ENCODE measurements at regions not wholly inside any gene's neighbourhood (a gene's known extent, or its start where the extent isn't known, plus 50 kb on each side); places are given as distances from the start of the nearest gene placed in this dataset.

GRCh38 chr12:58761308-58761707, 159.0 kb downstream of the LRIG3 start:
- no peaks in the 10 kb centered on the region for H3K9me3 ChIP-seq
- peaks cover 21% of the 10 kb centered on the region for H3K4me1 ChIP-seq
- no peaks in the 10 kb centered on the region for H3K36me3 ChIP-seq (replicated peaks)
- no peak overlapping the region for H3K4me3 ChIP-seq
- in situ Hi-C loops (cut with MboI; ENCODE audit: low sequenced_read_pairs) = no loop called here
- peak in 1 of 2 experiments; percentile 66 for DNase-seq (ENCODE audit: low spot score in 2 of 2)
- no peaks in the 10 kb centered on the region for H3K27me3 ChIP-seq (ENCODE audit: low read depth)

DNA sequence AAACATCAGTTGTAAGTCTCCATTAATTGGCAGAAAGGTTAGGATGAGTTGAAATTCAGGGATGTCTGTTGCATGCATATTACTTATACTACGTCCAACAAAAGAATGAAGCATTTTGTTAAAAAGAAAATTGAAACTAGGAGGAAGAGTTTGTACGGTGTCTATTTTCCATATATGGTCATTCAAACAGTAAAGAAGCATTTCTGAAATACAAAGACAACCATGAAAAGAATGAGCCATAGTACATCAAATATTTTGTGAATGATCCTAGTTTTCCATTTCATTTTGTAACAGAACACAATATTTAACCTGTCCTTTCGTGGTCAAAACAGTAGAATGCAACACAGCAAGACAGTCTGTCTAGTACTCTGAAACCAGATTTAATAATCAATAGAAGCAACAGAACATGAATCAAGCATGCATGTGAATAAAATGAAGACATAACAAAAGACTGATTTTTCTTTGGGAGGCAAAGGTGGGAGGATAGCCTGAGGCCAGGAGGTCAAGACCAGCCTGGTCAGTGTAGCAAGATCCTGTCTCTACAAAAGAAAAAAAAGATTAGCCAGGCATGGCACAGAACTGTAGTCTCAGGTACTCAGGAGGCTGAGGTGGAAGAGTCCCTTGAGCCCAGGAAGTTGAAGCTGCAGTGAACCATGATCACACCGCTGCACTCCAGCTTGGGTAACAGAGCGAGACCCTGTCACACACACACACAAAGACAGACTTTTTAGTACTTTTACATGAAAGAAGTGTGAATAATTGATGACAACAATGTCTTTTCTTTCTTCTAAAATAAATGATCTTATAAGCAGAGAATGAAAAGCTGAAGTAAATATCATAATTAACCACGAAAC, 156.0 kb downstream of the LRIG3 start:
- Histone ChIP-seq H3K4me1 (peaks cover 21% of the 10 kb centered on the region), H3K36me3 (replicated peaks) (no peaks in the 10 kb centered on the region), H3K9me3 (no peaks in the 10 kb centered on the region), H3K27me3 (ENCODE audit: low read depth) (no peaks in the 10 kb centered on the region), H3K4me3 (no peak overlapping the region)
- in situ Hi-C loops (cut with MboI; ENCODE audit: low sequenced_read_pairs) = no loop called here
- DNase-seq (ENCODE audit: low spot score in 2 of 2) = peak; percentile 42 to 47

DNA sequence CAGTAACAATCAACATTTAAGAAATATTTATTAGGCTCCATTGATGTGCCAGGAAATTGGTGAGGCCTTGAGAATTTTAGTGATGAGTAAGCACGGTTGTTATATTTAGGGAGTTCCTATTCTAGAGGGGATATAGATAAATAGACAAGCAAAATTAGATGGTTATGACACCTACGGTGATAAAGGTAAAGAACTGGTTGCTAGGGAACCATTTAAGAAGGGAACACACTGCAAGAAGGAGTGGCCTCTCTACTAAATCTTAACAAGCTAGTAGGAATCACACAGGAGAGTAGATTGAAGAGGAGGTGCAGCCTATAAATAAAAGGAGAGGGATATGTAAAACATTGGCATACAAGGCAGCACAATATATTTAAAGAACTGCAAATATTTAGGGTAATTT, 155.2 kb downstream of the LRIG3 start:
- Histone ChIP-seq H3K27me3 (ENCODE audit: low read depth) (no peaks in the 10 kb centered on the region), H3K9me3 (no peaks in the 10 kb centered on the region), H3K4me3 (no peak overlapping the region), H3K4me1 (peaks cover 21% of the 10 kb centered on the region), H3K36me3 (replicated peaks) (no peaks in the 10 kb centered on the region)
- in situ Hi-C loops (cut with MboI; ENCODE audit: low sequenced_read_pairs) = no loop called here
- DNase-seq (ENCODE audit: low spot score in 2 of 2) = peak in 1 of 2 experiments; percentile 58

DNA sequence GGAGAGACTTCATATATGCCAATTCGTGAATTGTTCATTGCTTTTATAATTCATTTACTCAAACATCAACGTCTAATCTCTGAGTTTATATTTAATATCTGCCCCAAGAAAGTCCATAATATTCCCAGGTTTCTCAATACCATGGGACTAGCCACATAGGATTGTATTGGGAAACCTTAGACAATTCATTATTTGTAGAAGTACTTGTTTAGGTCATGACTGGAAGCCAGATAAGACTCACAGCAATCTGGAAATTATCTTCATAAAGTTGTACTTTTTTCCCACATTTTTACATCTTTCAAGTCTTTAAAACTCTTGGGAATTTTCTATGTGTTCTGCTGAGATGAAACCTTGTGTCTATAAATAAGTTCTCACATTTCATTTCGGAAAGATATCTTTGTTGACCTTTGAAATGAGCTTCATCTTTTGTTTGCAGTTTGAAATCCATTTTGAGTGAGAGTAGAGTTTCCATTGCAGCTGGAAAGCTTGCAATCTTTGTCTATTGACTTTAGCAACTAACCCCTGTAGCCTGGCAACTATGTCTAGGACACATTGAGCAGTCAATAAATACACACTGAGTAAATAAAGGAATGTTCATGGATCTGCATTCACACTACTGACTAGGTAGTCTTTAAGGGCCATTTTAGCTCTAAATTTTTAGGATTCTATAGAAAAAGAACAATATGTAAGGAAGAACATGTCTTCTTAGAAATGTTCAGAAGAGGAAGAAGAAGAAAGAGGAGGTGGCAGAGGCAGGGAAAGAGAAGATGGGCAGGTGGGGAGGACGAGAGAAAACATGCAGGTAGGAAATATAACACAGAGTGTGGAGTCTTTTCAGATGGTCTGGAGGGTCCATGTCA, 154.4 kb downstream of the LRIG3 start:
- H3K27me3 ChIP-seq (ENCODE audit: low read depth) = no peaks in the 10 kb centered on the region
- H3K4me3 ChIP-seq = no peak overlapping the region
- peaks cover 21% of the 10 kb centered on the region for H3K4me1 ChIP-seq
- in situ Hi-C loops (cut with MboI; ENCODE audit: low sequenced_read_pairs) = no loop called here
- no peaks in the 10 kb centered on the region for H3K9me3 ChIP-seq
- no peaks in the 10 kb centered on the region for H3K36me3 ChIP-seq (replicated peaks)
- DNase-seq (ENCODE audit: low spot score in 2 of 2) = no peak

GRCh38 chr12:58766513-58766870, 153.8 kb downstream of the LRIG3 start:
- DNase-seq (ENCODE audit: low spot score in 2 of 2) = no peak
- H3K9me3 ChIP-seq = no peaks in the 10 kb centered on the region
- H3K36me3 ChIP-seq (replicated peaks) = no peaks in the 10 kb centered on the region
- H3K27me3 ChIP-seq (ENCODE audit: low read depth) = no peaks in the 10 kb centered on the region
- in situ Hi-C loops (cut with MboI; ENCODE audit: low sequenced_read_pairs) = no loop called here
- peaks cover 21% of the 10 kb centered on the region for H3K4me1 ChIP-seq
- no peak overlapping the region for H3K4me3 ChIP-seq

DNA sequence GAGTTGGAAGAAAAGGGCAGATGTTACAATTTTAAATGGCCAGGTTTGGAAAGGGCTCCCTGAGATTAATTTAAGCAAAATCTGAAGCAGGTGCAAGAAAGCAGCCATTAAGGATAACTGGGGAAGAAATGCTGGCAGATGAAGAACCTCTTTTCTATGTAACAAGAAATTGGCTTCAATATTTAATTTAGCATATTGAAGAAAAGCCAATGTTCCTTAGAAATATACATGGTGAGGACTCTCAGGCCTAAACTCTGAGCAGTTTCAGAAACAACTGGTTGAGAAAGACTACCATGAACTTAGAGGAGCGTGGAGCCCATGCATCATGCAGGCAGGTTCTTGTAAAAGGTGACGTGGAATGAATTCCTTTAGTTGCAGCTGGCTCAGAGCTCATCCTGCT, 152.8 kb downstream of the LRIG3 start:
- Histone ChIP-seq H3K4me3 (no peak overlapping the region), H3K9me3 (no peaks in the 10 kb centered on the region), H3K36me3 (replicated peaks) (no peaks in the 10 kb centered on the region), H3K4me1 (peaks cover 14% of the 10 kb centered on the region), H3K27me3 (ENCODE audit: low read depth) (no peaks in the 10 kb centered on the region)
- DNase-seq (ENCODE audit: low spot score in 2 of 2) = no peak
- in situ Hi-C loops (cut with MboI; ENCODE audit: low sequenced_read_pairs) = no loop called here

- no peaks in the 10 kb centered on the region for H3K9me3 ChIP-seq
- no peaks in the 10 kb centered on the region for H3K27me3 ChIP-seq (ENCODE audit: low read depth)
- H3K36me3 ChIP-seq (replicated peaks) = no peaks in the 10 kb centered on the region
- no peaks in the 10 kb centered on the region for H3K4me1 ChIP-seq
- DNase-seq (ENCODE audit: low spot score in 2 of 2) = no peak
- in situ Hi-C loops (cut with MboI; ENCODE audit: low sequenced_read_pairs) = no loop called here
- H3K4me3 ChIP-seq = no peak overlapping the region
Observed at GRCh38 chr12:58773986-58774385, 146.3 kb downstream of the LRIG3 start.

DNA sequence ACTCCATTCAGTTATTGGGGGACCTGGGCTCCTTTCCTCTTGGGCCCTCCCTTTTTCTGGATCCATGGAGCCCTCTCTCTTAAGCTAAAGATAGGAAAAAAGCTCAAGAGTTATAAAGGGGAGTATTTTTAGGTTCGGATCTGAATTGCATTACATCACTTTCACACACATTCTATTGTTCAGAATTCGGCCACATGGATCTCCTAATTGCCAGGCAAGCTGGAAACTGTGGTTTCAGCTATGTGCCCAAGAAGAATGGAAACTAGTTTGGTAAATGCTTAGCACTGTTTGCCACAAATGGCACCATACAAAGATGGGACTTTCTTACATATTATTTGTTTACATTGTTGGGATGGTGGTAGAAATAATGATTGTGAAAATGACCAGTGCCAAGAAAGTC, 145.6 kb downstream of the LRIG3 start:
- H3K4me1 ChIP-seq = no peaks in the 10 kb centered on the region
- no peaks in the 10 kb centered on the region for H3K36me3 ChIP-seq (replicated peaks)
- no peak overlapping the region for H3K4me3 ChIP-seq
- DNase-seq (ENCODE audit: low spot score in 2 of 2) = no peak
- no peaks in the 10 kb centered on the region for H3K27me3 ChIP-seq (ENCODE audit: low read depth)
- in situ Hi-C loops (cut with MboI; ENCODE audit: low sequenced_read_pairs) = no loop called here
- no peaks in the 10 kb centered on the region for H3K9me3 ChIP-seq

- H3K4me3 ChIP-seq = no peak overlapping the region
- no peaks in the 10 kb centered on the region for H3K27me3 ChIP-seq (ENCODE audit: low read depth)
- H3K36me3 ChIP-seq (replicated peaks) = no peaks in the 10 kb centered on the region
- H3K9me3 ChIP-seq = no peaks in the 10 kb centered on the region
- no peaks in the 10 kb centered on the region for H3K4me1 ChIP-seq
- DNase-seq (ENCODE audit: low spot score in 2 of 2) = no peak
- in situ Hi-C loops (cut with MboI; ENCODE audit: low sequenced_read_pairs) = no loop called here
Observed at GRCh38 chr12:58775396-58775795, 144.9 kb downstream of the LRIG3 start.

GRCh38 chr12:58776144-58776543, 144.2 kb downstream of the LRIG3 start:
- Histone ChIP-seq H3K9me3 (no peaks in the 10 kb centered on the region), H3K4me1 (no peaks in the 10 kb centered on the region), H3K27me3 (ENCODE audit: low read depth) (no peaks in the 10 kb centered on the region), H3K36me3 (replicated peaks) (no peaks in the 10 kb centered on the region), H3K4me3 (no peak overlapping the region)
- DNase-seq (ENCODE audit: low spot score in 2 of 2) = no peak
- in situ Hi-C loops (cut with MboI; ENCODE audit: low sequenced_read_pairs) = no loop called here

- no peaks in the 10 kb centered on the region for H3K27me3 ChIP-seq (ENCODE audit: low read depth)
- no peak for DNase-seq (ENCODE audit: low spot score in 2 of 2)
- no peaks in the 10 kb centered on the region for H3K9me3 ChIP-seq
- H3K36me3 ChIP-seq (replicated peaks) = no peaks in the 10 kb centered on the region
- no peaks in the 10 kb centered on the region for H3K4me1 ChIP-seq
- in situ Hi-C loops (cut with MboI; ENCODE audit: low sequenced_read_pairs) = no loop called here
- no peak overlapping the region for H3K4me3 ChIP-seq
Observed at GRCh38 chr12:58777815-58778214, 142.5 kb downstream of the LRIG3 start.

DNA sequence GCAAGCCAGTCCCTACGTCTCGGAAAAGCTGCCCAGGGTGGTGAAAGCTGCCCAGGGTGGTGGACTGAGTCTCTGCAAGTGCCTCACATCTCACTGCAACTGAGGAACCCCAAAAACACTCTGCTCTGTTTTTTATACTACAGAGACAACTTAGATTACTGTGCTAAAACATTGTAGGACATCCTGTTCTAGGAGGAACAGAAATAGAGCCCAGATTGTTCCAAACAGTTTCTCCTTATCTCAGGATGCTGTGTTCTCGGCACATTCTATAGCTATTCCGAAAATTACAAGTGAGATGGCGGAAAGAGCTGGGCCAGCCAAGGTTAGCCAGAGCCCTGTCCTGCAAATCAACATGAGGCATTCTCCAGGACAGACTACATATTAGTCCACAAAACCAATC, 138.7 kb downstream of the LRIG3 start:
- Histone ChIP-seq H3K27me3 (ENCODE audit: low read depth) (no peaks in the 10 kb centered on the region), H3K9me3 (no peaks in the 10 kb centered on the region), H3K4me1 (no peaks in the 10 kb centered on the region), H3K36me3 (replicated peaks) (no peaks in the 10 kb centered on the region), H3K4me3 (no peak overlapping the region)
- DNase-seq (ENCODE audit: low spot score in 2 of 2) = no peak
- in situ Hi-C loops (cut with MboI; ENCODE audit: low sequenced_read_pairs) = no loop called here

DNA sequence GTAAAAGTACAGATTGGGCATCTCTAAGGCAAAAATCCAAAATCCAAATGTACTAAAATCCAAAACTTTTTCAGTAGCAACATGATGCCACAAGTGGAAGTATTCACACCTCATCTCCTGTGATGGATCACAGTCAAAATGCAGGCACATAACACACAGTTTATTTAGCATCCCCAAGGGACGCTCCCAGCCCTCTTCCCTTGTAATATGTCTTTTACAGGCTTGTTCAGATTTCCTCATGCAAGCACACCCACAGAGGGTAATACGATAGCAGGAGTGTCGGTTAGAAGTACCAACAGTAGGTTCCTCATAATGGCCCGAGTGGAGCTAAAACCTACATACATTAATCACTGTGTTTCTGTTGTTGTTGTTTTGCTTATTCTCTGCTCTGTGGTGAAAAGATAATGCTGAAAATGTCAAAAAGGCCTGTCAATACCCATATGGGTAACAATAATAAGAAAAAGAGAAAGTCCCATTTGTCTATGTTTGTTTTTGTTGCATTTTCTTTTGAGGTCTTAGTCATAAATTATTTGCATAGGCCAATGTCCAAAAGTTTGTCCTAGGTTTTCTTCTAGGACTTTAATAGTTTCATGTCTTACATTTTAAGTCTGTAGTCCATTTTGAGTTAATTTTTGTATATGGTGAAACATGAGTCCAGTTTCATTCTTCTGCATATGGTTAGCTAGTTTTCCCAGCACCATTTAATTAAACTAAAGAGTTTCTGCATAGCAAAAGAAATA, 133.1 kb downstream of the LRIG3 start:
- Histone ChIP-seq H3K9me3 (no peaks in the 10 kb centered on the region), H3K4me3 (no peak overlapping the region), H3K27me3 (ENCODE audit: low read depth) (no peaks in the 10 kb centered on the region), H3K36me3 (replicated peaks) (no peaks in the 10 kb centered on the region), H3K4me1 (no peaks in the 10 kb centered on the region)
- in situ Hi-C loops (cut with MboI; ENCODE audit: low sequenced_read_pairs) = no loop called here
- DNase-seq (ENCODE audit: low spot score in 2 of 2) = no peak

DNA sequence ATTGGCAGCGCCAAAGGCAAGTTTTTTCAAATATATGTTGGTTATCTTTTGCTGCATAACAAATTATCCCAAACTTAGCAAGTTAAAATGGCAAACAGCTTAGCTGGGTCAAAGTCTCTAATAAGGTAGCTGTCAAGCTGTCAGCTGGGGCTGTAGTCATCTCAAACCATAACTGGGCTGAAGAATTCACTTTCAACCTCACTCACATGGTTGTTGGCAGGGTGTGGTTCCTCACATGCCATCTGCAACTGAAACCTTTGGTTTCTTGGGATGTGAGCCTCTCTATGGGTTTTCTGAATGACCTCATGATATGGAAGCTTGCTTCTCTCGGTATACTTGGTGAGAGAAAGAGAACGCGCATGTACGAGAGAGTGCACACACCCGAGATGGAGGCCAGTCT, 125.4 kb downstream of the LRIG3 start:
- in situ Hi-C loops (cut with MboI; ENCODE audit: low sequenced_read_pairs) = no loop called here
- H3K4me1 ChIP-seq = no peaks in the 10 kb centered on the region
- no peaks in the 10 kb centered on the region for H3K36me3 ChIP-seq (replicated peaks)
- no peak overlapping the region for H3K4me3 ChIP-seq
- no peaks in the 10 kb centered on the region for H3K27me3 ChIP-seq (ENCODE audit: low read depth)
- H3K9me3 ChIP-seq = no peaks in the 10 kb centered on the region
- DNase-seq (ENCODE audit: low spot score in 2 of 2) = no peak

Data from HAP-1 (cell line).